Endodermal cell (in vitro differentiated cells): ENCODE measurements at regions not wholly inside any gene's neighbourhood (a gene's known extent, or its start where the extent isn't known, plus 50 kb on each side); places are given as distances from the start of the nearest gene placed in this dataset.

Source experiments
- DNase-seq: peaks from one replicate; pipeline ENCODE4 v3.0.0-alpha.2; 2017
- H3K27ac ChIP-seq: 2 replicates; pipeline ENCODE4 v1.5.1; 2013; ENCODE audit warnings: mild to moderate bottlenecking, low read depth, low read length, moderate library complexity
- H3K27me3 ChIP-seq: 2 replicates; pipeline ENCODE4 v1.6.1; 2013; ENCODE audit warnings: mild to moderate bottlenecking, low read length, moderate library complexity; ENCODE audit not compliant: insufficient read depth, control insufficient read depth, poor library complexity, severe bottlenecking
- H3K36me3 ChIP-seq: 2 replicates; pipeline ENCODE4 v1.7.0; 2013; ENCODE audit warnings: mild to moderate bottlenecking, low read length, moderate library complexity; ENCODE audit not compliant: control insufficient read depth, insufficient read depth
- H3K4me1 ChIP-seq: one replicate; pipeline ENCODE4 v1.7.0; 2013; ENCODE audit warnings: low read length; ENCODE audit not compliant: control insufficient read depth, insufficient read depth
- H3K4me3 ChIP-seq: 2 replicates; pipeline ENCODE4 v1.5.1; 2013; ENCODE audit warnings: mild to moderate bottlenecking, low read length, moderate library complexity
- H3K9ac ChIP-seq: 2 replicates; pipeline ENCODE4 v1.6.1; 2013; ENCODE audit warnings: mild to moderate bottlenecking, low read length, moderate library complexity; ENCODE audit not compliant: poor library complexity, severe bottlenecking; ENCODE audit errors: extremely low read depth
- H3K9me3 ChIP-seq: 2 replicates; pipeline ENCODE4 v1.6.1; 2013; ENCODE audit warnings: mild to moderate bottlenecking, low read length, moderate library complexity; ENCODE audit not compliant: control insufficient read depth
- H3K27ac Mint-ChIP-seq: 2 replicates; pipeline ENCODE4 v1.8.0; 2020; ENCODE audit warnings: mixed read lengths
- H3K27me3 Mint-ChIP-seq: 2 replicates; pipeline ENCODE4 v1.8.0; 2021; ENCODE audit warnings: mild to moderate bottlenecking, mixed read lengths; ENCODE audit not compliant: insufficient read depth
- H3K36me3 Mint-ChIP-seq: 2 replicates; pipeline ENCODE4 v1.8.0; 2020; ENCODE audit warnings: low read depth, mixed read lengths
- H3K4me1 Mint-ChIP-seq: 2 replicates; pipeline ENCODE4 v1.8.0; 2020; ENCODE audit warnings: mixed read lengths
- H3K4me3 Mint-ChIP-seq: 2 replicates; pipeline ENCODE4 v1.8.0; 2020; ENCODE audit warnings: mild to moderate bottlenecking, moderate library complexity, mixed read lengths
- H3K9me3 Mint-ChIP-seq: 2 replicates; pipeline ENCODE4 v1.8.0; 2020; ENCODE audit warnings: mild to moderate bottlenecking, mixed read lengths
- CTCF ChIP-seq: fragments of 200-600 bp; sonication (generic); conservative IDR thresholded peaks from 2 replicates; pipeline ENCODE4 v1.5.0; 2021; ENCODE audit warnings: antibody characterized with exemption, mild to moderate bottlenecking
- WGBS, 2 experiments: methylation state at CpG; one replicate each; pipeline versions ENCODE4 v1.1.5 to v1.1.7; 2013; ENCODE audit warnings: missing lambda C conversion rate in 2 of 2, mixed read lengths in 1 of 2; ENCODE audit not compliant: insufficient coverage in 1 of 2, insufficient read length in 1 of 2; 5-methylcytosine and 5-hydroxymethylcytosine counted together

- Mint-ChIP-seq H3K36me3 (no peaks in the 10 kb centered on the region), H3K9me3 (no peaks in the 10 kb centered on the region), H3K4me1 (peaks cover 74% of the 10 kb centered on the region), H3K27ac (no peak overlapping the region), H3K4me3 (no peak overlapping the region), H3K27me3 (no peaks in the 10 kb centered on the region)
- no peaks in the 10 kb centered on the region for H3K9me3 ChIP-seq
- no peak overlapping the region for H3K9ac ChIP-seq
- TF ChIP-seq CTCF = no peak
- H3K4me1 ChIP-seq = peaks cover 20% of the 10 kb centered on the region
- DNase-seq = peak; percentile 83
- no peak overlapping the region for H3K4me3 ChIP-seq
- no peaks in the 10 kb centered on the region for H3K27me3 ChIP-seq
- WGBS, 2 experiments = 86 to 90% methylated on average over 3 to 4 of the region's 4 CpGs
- no peaks in the 10 kb centered on the region for H3K36me3 ChIP-seq
- no peak overlapping the region for H3K27ac ChIP-seq
These were observed 390.4 kb downstream of the SHISA9 start for GRCh38 chr16:13291591-13292333.

GRCh38 chr16:13296206-13296605 is 394.8 kb downstream of the SHISA9 start:
- H3K36me3 ChIP-seq = no peaks in the 10 kb centered on the region
- Mint-ChIP-seq H3K27ac (no peak overlapping the region), H3K4me3 (no peak overlapping the region), H3K36me3 (no peaks in the 10 kb centered on the region), H3K9me3 (no peaks in the 10 kb centered on the region), H3K4me1 (peaks cover 48% of the 10 kb centered on the region), H3K27me3 (peaks cover 7% of the 10 kb centered on the region)
- TF ChIP-seq CTCF = no peak
- no peaks in the 10 kb centered on the region for H3K27me3 ChIP-seq
- DNase-seq = no peak
- no peaks in the 10 kb centered on the region for H3K9me3 ChIP-seq
- no peak overlapping the region for H3K9ac ChIP-seq
- H3K27ac ChIP-seq = no peak overlapping the region
- no peak overlapping the region for H3K4me3 ChIP-seq
- H3K4me1 ChIP-seq = peaks cover 10% of the 10 kb centered on the region
- 80 to 93% methylated on average over 1 to 4 of the region's 4 CpGs for WGBS, 2 experiments

GRCh38 chr16:13298666-13299065 is 397.3 kb downstream of the SHISA9 start:
- no peak overlapping the region for H3K4me3 ChIP-seq
- DNase-seq = peak; percentile 74
- H3K4me3 Mint-ChIP-seq = no peak overlapping the region
- no peaks in the 10 kb centered on the region for H3K9me3 Mint-ChIP-seq
- H3K9me3 ChIP-seq = no peaks in the 10 kb centered on the region
- no peaks in the 10 kb centered on the region for H3K36me3 ChIP-seq
- H3K27ac ChIP-seq = no peak overlapping the region
- no peak for TF ChIP-seq CTCF
- H3K4me1 ChIP-seq = peaks cover 7% of the 10 kb centered on the region
- no peak overlapping the region for H3K27ac Mint-ChIP-seq
- WGBS, 2 experiments = 70 to 73% methylated on average over 3 to 5 of the region's 5 CpGs
- no peak overlapping the region for H3K9ac ChIP-seq
- no peaks in the 10 kb centered on the region for H3K27me3 ChIP-seq
- H3K36me3 Mint-ChIP-seq = no peaks in the 10 kb centered on the region
- peaks cover 30% of the 10 kb centered on the region for H3K4me1 Mint-ChIP-seq
- peaks cover 7% of the 10 kb centered on the region for H3K27me3 Mint-ChIP-seq
